Inferior parietal cortex (tissue), 1 donor: ENCODE measurements at regions not wholly inside any gene's neighbourhood (a gene's known extent, or its start where the extent isn't known, plus 50 kb on each side); places are given as distances from the start of the nearest gene placed in this dataset.
"Not testable (repeated sequence)": the region's sequence is repeated elsewhere in the genome, so short reads cannot be mapped to it uniquely, and the experiment has no call there.

ENCODE experiments used
- DNase-seq: peaks from one replicate; pipeline ENCODE4 v3.0.0-alpha.2; 2016; ENCODE audit errors: extremely low spot score

DNA sequence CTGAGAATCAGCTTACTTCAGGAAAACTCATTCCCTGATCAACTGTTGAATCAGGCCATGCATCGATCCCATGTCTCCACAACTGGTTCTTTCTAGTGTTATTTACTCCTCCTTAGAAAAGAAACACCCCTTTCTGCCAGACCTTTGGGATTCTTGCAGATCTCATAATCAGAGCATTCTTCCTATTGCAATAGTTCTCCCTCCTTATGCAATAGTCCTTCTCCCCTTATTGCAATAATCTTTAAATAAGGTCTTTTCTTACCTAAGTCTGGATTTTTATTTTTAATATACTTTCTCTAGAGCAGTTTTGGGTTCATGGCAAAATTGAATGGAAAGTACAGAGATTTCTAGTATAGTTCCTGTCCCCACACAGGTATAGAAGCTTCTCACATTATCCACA is 141.9 kb upstream of the SGO1 start:
- DNase-seq, result no peak

DNA sequence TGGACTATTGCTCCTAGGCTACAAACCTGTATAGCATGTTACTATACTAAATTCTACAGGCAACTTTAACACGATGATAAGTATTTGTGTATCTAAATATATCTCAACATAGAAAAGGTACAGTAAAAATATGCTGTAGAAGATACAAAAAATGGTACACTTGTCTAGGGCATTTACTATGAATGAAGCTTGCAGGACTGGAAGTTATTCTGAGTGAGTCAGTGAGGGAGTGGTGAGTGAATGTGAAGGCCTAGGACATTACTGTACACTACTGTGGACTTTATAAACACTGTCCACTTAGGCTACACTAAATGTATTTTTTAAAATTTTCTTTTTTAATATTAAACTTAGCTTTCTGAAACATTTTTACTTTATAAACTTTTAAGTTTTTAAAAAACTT is 140.5 kb upstream of the SGO1 start:
- DNase-seq, result no peak

DNA sequence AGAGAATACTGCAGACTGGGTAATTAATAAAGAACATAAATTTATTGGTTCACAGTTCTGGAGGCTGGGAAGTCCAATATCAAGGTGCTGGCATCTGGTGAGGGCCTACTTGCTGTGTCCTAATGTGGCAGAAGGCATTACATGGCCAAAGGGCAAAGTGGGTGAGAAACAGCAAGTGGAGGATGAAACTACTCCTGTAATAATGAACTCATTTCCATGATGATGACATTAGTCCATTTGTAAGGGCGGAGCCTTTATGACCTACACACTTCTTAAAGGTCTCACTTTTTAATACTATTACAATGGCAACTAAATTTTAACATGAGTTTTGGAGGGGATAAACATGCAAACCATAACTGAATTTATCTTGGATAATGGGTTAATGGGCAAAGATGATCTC is 139.6 kb upstream of the SGO1 start:
- DNase-seq, result no peak

DNA sequence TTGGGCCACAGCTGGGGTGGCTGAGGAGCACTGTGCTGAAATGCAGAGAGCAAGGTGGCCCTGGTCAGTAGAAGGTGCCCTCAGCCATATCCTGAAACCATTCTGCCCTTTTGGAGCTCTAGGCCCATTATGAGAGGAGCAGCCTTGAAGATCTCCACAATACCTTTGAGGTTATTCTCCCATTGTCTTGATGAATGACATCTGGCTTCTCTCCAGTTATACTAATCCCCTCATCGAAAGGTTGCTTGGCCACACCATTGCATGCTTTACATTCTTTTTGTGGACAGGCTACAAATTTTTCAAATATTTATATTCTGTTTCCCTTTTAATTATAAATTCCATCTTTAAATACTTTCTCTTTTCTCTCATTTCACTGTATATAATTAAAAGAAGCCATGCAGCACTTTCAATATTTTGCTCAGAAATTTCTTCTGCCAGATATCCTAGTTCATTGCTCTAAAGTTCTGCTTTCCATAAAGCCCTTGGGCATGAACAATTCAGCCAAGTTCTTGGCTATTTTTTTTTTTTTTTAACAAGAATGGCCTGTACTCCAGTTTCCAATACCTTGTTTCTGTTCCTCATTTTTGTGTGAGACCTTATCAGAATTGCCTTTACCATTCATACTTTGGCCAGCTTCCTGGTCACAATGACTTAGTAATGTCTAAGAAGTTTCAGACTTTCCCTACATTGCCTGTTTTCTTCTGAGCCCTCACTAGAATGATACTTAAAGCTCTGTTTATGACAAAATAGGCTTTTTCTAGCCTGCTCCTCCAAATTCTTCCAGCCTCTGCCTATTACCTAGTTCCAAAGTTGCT is 138.9 kb upstream of the SGO1 start:
- no peak for DNase-seq

DNA sequence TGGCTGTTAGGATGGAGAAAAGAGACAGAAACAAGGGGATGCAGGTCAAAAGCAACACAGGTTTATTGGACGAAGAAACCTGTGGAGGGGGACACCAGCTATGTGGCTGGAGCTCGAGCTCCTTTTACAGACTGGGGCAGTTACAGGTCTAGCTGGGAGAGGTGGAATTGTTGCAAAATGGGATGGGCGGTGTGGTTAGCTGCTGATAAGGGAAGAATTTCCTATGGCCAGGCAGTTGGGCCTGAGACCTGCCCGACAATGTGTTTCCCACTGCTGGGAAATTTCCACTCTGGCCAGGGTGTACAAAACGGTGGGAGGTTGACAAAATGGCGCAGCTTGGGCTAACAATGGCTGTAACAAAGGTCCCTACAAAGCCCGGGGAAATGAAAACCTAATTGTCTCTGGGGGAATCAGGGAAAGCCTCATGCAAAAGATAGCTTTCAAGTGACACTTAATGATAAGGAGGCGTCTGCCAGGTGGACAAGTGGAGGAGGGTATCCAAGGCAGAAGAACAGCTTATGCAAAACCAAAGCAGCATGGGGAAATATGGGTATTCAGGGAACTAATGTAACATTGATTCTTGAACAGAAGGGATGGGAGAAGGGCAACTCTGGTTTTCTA is 137.4 kb upstream of the SGO1 start:
- DNase-seq, result no peak

DNA sequence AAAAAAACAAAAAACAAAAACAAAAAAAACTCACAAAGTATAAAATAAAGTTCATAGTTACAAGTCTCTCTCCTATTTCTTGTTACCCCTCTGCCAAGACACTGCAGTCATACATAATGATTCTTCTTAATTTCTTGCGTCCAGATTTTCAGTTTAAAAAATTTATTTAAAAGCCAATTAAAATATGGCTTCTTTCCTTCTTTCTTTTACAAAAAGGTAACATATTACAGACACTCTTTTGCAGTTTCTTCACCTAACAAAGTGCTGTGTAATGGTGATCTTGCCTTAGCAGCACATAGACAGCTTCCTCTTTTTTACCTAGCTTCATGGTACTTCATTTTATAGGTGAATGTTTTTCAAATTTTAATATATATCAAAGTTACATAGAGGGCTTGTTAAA is 136.1 kb upstream of the SGO1 start:
- DNase-seq, result no peak

DNA sequence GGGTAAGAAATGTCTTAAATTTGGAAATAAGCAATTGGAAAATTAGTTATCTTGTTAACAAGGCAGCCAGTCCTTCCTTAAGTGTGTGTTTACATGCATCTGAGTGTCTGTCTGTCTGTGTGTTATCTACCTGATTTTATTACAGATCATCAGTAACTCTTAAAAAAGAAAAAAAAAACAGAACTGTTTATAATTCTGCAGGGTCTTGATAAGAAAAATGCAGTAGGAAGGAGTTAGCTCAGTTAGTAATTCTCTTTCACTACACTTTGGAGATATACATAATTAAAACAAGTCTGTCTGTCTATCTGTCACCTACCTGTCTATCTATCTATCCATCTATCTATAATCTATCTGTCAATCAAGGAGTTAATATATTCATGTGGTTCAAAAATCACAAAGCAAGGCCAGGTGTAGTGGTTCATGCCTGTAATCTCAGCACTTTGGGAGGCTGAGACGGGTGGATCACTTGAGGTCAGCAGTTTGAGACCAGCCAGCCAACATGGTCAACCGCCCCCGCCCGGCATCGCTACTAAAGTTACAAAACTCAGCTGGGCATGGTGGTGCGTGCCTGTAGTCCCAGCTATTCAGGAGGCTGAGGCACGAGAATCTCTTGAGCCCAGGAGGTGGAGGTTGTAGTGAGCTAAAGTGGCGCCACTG is 135.5 kb upstream of the SGO1 start:
- no peak for DNase-seq

DNA sequence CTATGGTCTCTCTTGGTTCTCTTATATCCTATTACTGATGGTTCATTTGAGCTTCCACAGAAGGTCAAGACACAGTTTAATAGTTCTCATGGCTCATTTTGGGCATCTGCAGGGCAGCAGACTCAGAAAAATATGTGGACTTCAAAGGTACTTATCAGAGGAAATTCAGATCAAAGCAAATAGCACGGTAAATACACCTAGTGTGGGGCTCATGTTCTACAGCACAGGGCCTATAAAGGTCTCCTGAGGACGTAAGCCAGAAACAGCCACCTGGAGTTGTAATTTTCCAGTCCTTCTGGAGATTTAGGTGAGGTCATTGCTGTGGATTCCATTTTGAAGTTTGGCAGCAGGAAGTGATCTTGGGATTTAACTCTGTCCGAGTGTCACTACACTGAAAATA is 134.5 kb upstream of the SGO1 start:
- no peak for DNase-seq

DNA sequence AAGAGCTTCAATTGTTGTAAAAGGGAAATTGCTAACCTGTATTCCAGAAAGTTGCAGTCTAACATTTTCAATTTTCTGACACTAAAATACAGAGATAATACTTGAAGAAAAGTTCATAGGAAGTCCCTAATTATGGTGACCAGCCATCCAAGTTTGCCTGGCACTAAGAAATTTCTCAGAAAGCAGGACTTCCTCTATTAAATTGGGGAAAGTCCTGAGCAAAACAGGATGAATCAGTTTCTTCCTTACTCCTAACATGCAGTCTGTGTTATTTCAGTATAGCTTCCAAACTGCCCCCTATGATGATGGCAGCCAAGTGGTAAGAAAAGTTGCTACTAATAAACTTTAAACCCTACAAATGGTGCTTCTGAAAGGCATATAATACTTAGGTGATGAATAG is 133.5 kb upstream of the SGO1 start:
- no peak for DNase-seq

DNA sequence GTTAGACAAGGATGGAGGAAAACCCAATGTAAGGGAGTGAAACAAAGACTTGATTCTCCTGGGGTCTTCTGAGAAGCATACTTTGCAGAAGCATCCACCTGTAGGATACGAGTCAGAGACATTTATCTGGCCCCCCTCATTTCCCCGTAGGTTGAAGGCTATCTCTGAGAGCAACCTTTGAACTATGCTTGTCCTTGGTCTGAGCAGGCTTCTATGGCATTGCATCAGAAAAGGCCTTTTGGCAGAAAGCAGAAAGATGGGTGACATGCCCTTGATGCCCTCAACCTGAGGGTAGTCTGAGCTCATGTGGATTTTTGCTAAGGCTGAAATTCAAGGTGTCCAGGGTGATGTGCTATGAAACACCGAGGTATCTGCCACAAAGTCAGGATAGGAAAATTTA is 131.6 kb upstream of the SGO1 start:
- no peak for DNase-seq

DNA sequence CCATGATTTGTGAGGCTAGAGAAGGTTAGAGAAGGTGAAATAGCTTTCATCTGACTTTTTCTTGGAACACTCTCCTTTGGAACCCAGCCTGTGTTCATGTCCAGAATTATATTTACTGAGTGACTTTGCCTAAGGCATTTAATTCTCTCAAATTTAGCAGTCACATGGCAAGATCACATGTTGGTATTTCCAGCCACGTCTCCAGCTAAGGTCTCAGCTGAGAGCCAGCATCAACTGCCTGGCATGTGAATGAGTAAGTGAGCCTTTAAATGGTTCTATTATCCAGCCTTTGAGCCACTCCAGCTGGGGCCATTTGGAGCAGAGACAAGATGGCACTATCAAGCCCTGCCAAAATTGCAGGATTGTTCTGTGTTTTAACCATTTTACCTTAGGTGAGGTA is 130.2 kb upstream of the SGO1 start:
- DNase-seq, result no peak

DNA sequence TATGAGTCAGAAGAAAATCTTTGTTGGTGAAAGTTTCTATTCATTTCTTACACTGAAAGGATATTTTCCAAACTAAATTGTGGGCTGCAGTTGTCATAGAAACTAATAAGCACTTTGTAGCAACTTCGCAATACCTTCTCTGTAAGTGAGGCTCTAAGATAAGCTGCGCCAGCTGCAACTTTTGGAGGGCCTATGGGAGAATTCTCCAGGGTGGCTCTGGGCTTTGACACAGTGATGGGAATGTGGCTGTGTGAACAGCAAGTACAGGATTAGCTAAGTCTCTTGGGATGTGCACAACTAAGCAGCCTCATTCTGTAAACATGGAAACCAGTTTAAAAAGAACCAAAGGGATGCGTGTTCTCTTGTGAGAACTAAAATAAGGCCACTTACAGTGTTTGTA is 124.6 kb upstream of the SGO1 start:
- no peak for DNase-seq

DNA sequence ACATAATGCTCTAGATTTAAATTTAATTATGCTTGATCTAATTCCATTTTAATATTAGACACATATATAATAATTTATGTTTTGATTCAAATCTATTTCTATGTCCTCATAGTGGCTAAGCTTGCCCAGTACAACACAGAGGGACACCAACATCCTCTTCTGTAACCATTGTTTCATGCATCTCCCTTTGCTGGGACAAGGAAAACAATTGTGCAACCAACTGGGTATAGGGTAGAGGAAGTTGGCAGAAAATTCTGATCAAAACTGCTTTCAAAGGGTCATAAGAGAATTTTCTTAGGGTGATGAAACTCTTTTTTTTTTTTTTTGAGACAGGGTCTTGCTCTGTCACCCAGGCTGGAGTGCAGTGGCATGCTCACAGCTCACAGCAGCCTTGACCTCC is 121.4 kb upstream of the SGO1 start:
- no peak for DNase-seq

DNA sequence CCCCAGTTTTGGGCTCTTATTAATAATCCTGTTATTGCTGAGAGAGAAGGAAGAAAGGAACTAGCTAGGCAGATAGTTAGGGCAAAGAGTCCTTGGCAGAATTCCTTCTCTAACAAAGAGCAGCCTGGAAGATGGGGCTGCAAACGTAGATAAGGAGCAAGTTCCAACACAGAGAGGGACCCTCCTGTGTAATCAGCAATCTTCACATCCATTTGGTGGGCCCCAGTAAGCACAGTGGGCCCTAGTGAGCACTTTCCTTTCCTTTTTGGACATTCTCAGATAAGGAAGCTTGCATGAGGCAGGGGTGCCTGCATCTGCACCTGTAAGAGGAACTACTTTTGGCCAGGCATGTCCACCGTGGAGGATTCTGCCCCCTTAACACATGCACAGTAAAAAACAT is 119.6 kb upstream of the SGO1 start:
- no peak for DNase-seq

DNA sequence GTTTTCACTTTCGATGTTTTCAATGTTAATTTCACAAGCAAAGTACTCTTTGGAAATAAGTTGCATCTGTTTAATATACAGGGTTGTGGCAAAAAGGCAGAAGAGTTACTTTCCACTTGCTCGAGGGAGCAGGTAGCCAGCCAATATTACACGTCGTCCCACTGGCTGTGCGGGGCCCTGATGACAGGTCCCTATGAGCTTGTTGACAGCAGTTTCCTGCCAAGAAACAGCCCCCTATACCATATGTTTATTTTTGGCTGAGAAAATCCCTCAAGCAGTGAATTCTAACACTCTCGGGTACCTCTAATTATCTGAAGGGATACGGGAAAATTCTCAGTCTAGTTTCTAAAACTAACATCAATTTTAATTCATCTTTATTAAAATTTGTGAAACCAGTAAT is 116.8 kb upstream of the SGO1 start:
- DNase-seq, result no peak

DNA sequence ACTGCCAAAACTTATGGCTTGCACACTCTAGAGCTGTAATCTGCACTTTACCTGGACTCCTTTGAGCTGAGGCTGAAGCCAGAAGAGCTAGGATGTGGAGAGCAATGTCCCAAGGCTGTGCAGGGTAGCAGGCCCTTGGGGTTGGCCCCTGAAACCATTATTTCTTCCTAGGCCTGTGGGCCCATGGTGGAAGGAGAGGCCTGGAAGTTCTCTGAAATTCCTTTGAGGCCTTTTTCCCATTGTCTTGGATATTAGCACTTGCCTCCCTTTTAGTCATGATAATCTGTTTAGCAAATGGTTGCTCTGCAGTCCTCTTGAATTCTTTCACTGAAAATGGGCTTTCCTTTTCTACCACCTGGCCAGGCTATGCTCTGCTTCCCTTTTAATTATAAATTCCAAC is 102.0 kb upstream of the SGO1 start:
- DNase-seq, result no peak

DNA sequence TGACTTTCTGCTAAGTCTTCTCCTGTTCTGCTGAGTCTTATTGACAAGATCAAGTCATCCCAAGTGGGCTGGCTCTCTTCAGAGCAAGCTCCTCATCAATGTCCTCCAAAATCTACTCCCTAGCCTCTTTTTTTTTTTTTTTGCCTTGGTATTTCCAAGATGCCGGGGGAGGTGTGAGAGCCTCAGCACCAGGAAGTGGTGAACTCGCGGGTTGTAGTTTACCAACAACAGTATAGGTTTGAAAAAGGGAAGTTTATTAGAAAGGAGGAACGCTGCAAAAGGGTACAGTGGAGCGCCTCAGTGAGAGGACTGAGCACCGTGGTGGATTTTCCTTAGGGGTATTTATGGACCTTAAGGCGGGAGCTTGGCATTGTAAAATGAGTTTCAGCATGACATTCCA is 94.3 kb upstream of the SGO1 start:
- DNase-seq, result no peak

DNA sequence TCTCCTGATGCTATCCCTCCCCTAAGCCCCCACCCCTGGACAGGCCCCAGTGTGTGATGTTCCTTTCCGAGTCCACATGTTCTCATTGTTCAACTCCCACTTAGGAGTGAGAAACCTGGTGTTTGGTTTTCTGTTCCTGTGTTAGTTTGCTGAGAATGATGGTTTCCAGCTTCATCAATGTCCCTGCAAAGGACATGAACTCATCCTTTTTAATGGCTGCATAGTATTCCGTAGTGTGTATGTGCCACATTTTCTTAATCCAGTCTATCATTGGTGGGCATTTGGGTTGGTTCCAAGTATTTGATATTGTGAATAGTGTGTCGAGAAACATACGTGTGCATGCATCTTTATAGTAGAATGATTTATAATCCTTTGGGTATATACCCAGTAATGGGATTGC is 80.0 kb upstream of the SGO1 start:
- DNase-seq, result not testable (repeated sequence)

DNA sequence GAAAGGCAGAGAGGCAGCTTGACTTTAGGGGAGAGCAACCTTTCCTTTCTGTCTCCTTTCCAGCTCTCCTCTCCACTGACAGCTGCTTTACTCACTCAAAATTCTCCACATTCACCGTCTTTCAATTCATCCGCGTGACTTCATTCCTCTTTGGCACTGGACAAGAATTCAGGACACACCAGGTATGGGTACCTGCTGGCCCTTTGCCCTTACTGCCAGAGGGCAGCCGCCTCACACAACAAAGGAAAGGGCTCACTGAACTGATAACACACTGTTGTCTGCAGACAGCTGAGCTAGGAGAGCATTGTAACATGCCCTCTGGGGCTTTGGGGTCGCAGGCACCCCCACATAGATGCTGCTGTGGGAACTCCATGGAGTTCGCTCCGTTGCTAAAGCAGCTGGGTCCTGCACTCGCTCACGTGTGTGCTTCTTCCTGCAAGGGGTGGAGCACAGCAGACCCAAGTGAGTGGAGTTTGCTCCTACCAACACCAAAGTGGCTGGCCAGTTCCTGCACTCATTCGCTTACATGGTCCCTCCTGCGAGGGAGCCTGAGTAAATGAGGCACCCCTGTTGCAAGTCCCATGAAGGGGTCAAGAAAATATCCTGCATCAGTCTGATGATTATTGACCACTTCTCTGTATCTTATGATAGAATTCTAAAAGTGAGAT is 79.0 kb upstream of the SGO1 start:
- no peak for DNase-seq

DNA sequence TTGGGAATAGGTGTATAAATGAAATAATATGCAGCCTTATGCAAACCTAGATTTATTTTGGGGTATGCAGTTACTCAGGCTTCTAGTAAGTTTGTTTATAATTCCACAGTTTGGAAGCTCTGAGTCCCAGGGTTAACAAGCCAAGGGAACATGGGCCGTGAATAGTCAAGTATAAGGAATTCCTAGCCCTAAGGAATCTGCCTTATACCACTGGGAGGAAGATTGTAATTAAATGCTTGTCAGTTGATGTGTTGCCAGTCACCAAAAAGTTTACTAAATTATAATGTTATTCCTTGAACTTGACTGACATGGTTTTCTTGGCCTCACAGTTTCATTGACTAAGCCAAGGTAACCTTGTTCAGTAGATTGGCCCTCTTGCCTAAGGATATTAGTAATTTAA is 72.4 kb upstream of the SGO1 start:
- no peak for DNase-seq

DNA sequence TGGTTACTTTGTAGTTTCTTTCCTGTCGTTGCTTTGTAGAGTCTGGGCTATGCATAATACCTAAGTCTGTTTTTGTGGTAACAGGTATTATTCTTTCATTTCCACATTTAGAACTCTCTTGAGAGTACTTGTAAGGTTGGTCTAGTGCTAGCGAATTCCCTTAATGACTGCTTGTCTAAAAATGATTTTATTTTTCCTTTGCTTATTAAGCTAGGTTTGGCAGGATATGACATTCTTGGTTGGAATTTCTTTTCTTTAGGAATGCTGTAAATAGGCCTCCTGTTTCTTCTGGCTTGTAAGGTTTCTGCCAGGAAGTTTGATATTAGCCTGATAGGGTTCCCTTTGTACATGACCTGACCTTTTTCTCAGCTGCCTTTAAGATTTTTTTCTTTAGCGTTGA is 70.1 kb upstream of the SGO1 start:
- DNase-seq, result no peak

DNA sequence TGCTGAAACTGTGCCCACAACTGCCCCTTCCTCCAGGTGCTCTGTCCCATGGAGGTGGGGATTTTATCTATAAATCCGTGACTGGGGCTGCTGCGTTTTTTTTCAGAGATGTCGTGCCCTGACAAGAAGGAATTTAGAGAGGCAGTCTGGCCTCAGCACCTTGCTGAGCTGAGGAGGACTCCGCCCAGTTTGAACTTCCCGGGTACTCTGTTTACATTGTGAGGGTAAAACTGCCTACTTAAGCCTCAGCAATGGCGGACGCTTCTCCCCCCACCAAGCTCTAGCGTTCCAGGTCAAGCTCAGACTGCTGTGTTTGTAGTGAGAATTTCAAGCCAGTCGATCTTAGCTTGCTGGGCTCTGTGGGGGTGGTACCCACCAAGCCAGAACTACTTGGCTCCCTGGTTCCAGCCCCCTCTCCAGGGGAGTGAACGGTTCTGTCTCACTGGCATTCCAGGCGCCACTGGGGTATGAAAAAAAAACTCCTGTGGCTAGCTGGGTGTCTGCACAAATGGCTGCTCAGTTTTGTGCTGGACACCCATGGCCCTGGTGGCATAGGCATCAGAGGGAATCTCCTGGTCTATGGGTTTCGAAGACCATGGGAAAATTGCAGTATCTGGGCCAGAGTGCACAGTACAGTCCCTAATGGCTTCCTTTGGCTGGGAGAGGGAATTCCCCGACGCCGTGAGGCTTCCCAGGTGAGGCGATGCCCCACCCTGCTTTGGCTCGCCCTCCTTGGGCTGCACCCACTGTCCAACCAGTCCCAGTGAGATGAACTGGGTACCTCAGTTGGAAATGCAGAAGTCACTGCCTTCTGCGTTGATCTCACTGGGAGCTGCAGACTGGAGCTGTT is 68.5 kb upstream of the SGO1 start:
- DNase-seq, result no peak
